Hepatocyte (in vitro differentiated cells): ENCODE measurements at regions not wholly inside any gene's neighbourhood (a gene's known extent, or its start where the extent isn't known, plus 50 kb on each side); places are given as distances from the start of the nearest gene placed in this dataset.

Experiments
- CTCF ChIP-seq: fragments of 200-600 bp; sonication (generic); IDR thresholded peaks from 2 replicates; pipeline ENCODE4 v1.5.1; 2016; ENCODE audit warnings: antibody characterized with exemption, mild to moderate bottlenecking; ENCODE audit not compliant: poor library complexity
- EZH2 ChIP-seq: fragments of 200-600 bp; sonication (generic); IDR thresholded peaks from 2 replicates; pipeline ENCODE4 v1.6.1; 2016; ENCODE audit warnings: antibody characterized with exemption, mild to moderate bottlenecking, borderline replicate concordance
- EZH2phosphoT487 ChIP-seq: fragments of 200-600 bp; sonication (generic); IDR thresholded peaks from one replicate; pipeline ENCODE4 v1.6.1; 2018; ENCODE audit warnings: antibody characterized with exemption, mild to moderate bottlenecking, low read depth, moderate library complexity; ENCODE audit not compliant: unreplicated experiment, severe bottlenecking

DNA sequence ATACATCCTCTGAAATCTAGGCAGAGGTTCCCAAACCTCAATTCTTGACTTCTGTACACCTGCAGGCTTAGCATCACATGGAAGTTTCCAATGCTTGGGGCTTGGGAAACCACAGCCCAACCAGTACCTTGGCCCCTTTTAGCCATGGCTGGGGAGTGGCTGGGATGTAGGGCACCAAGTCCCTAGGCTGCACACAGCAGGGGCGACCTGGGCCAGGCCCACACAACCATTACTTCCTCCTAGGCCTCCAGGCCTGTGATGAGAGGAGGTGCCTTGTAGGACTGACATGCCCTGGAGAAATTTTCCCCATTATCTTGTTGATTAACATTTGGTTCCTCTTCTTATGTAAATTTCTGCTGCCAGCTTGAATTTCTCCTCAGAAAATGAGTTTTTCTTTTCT, 1387.4 kb downstream of the FSCB start:
- TF ChIP-seq CTCF (no peak), EZH2 (no peak), EZH2phosphoT487 (no peak)
